ENCODE measurements at regions not wholly inside any gene's neighbourhood (a gene's known extent, or its start where the extent isn't known, plus 50 kb on each side); places are given as distances from the start of the nearest gene placed in this dataset.

DNA sequence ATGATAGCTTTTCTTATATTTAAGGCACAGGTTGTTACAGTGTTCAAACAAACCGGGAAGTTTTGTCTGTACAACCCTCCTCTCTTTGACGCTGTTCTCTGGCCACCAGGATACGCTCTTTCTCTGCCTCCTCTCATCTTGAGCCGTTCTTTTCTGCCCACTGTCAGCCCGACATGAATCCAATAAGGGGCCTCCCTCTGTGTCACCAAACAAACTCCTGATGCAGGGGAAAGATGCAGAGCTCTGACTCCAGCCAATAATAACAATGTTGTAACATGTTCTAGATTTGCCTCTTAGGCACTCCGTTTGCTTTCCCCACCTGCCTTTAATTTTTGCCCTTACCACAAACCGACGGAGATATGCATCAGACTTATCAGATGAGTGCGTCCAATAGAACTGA lies 449.3 kb downstream of the SLC4A3 start:
- Histone ChIP-seq H3K4me1 (ENCODE audit: insufficient read depth, low read length, poor library complexity, severe bottlenecking) (no peaks in the 10 kb centered on the region), H4K20me1 (ENCODE audit: insufficient read depth, low read length, poor library complexity, severe bottlenecking) (no peaks in the 10 kb centered on the region), H3K4me2 (ENCODE audit: low read depth, low read length, poor library complexity, severe bottlenecking) (no peak overlapping the region), H3K36me3 (ENCODE audit: insufficient read depth, low read length) (no peaks in the 10 kb centered on the region), H3K27me3 (ENCODE audit: insufficient read depth, low read length, poor library complexity, severe bottlenecking) (no peaks in the 10 kb centered on the region), H3F3A (ENCODE audit: low read depth) (no peaks in the 10 kb centered on the region), H3K4me3 (ENCODE audit: low read length, poor library complexity, severe bottlenecking) (no peak overlapping the region), H2AFZ (ENCODE audit: low read length) (no peak overlapping the region), H3K9ac (ENCODE audit: low read depth, low read length, poor library complexity, severe bottlenecking) (no peak overlapping the region), H3K9me3 (ENCODE audit: insufficient read depth, low read depth, low read length) (no peaks in the 10 kb centered on the region), H3K79me2 (ENCODE audit: insufficient read depth, low read length) (no peaks in the 10 kb centered on the region), H3K9me2 (replicated peaks; ENCODE audit: low read depth, low read length) (no peaks in the 10 kb centered on the region; the same call in 1 of the 2 replicates)
- TF ChIP-seq CTCF (conservative IDR thresholded peaks at IDR 0.05; ENCODE audit: low read length) (no peak), EZH2phosphoT487 (IDR thresholded peaks at IDR 0.05; ENCODE audit: borderline replicate concordance) (no peak)

DNA sequence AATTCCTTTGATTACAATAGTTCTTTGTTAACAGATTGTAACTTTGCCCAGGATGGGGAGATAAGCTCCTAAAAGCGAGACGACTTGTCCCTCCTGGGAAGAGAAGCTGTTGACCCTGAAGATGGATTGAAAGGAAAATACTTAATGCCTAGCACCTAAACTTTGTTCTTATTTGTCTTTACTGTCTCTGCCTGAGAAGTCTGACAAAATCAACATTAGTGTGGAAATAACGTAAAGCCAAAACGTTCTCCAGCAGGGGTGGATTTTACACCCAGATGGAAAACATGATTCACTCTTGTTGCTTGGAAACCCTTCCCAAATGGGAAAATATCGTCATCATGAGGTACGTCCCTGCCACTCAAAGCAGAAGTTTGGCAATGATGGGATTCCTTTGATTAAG lies 450.1 kb downstream of the SLC4A3 start:
- TF ChIP-seq CTCF (conservative IDR thresholded peaks at IDR 0.05; ENCODE audit: low read length) (no peak), EZH2phosphoT487 (IDR thresholded peaks at IDR 0.05; ENCODE audit: borderline replicate concordance) (no peak)
- Histone ChIP-seq H3K79me2 (ENCODE audit: insufficient read depth, low read length) (no peaks in the 10 kb centered on the region), H3K9me3 (ENCODE audit: insufficient read depth, low read depth, low read length) (no peaks in the 10 kb centered on the region), H4K20me1 (ENCODE audit: insufficient read depth, low read length, poor library complexity, severe bottlenecking) (no peaks in the 10 kb centered on the region), H3K27me3 (ENCODE audit: insufficient read depth, low read length, poor library complexity, severe bottlenecking) (no peaks in the 10 kb centered on the region), H3K4me2 (ENCODE audit: low read depth, low read length, poor library complexity, severe bottlenecking) (no peak overlapping the region), H3K36me3 (ENCODE audit: insufficient read depth, low read length) (no peaks in the 10 kb centered on the region), H3K4me3 (ENCODE audit: low read length, poor library complexity, severe bottlenecking) (no peak overlapping the region), H3F3A (ENCODE audit: low read depth) (no peaks in the 10 kb centered on the region), H2AFZ (ENCODE audit: low read length) (no peak overlapping the region), H3K9ac (ENCODE audit: low read depth, low read length, poor library complexity, severe bottlenecking) (no peak overlapping the region), H3K4me1 (ENCODE audit: insufficient read depth, low read length, poor library complexity, severe bottlenecking) (no peaks in the 10 kb centered on the region), H3K9me2 (replicated peaks; ENCODE audit: low read depth, low read length) (no peaks in the 10 kb centered on the region; the same call in 1 of the 2 replicates)

- Histone ChIP-seq H3K4me2 (ENCODE audit: low read depth, low read length, poor library complexity, severe bottlenecking) (no peak overlapping the region), H3K4me1 (ENCODE audit: insufficient read depth, low read length, poor library complexity, severe bottlenecking) (no peaks in the 10 kb centered on the region), H4K20me1 (ENCODE audit: insufficient read depth, low read length, poor library complexity, severe bottlenecking) (no peaks in the 10 kb centered on the region), H2AFZ (ENCODE audit: low read length) (no peak overlapping the region), H3K79me2 (ENCODE audit: insufficient read depth, low read length) (no peaks in the 10 kb centered on the region), H3K36me3 (ENCODE audit: insufficient read depth, low read length) (no peaks in the 10 kb centered on the region), H3K9me3 (ENCODE audit: insufficient read depth, low read depth, low read length) (no peaks in the 10 kb centered on the region), H3K27me3 (ENCODE audit: insufficient read depth, low read length, poor library complexity, severe bottlenecking) (no peaks in the 10 kb centered on the region), H3K9me2 (replicated peaks; ENCODE audit: low read depth, low read length) (no peaks in the 10 kb centered on the region; the same call in 1 of the 2 replicates), H3F3A (ENCODE audit: low read depth) (no peaks in the 10 kb centered on the region), H3K9ac (ENCODE audit: low read depth, low read length, poor library complexity, severe bottlenecking) (no peak overlapping the region), H3K4me3 (ENCODE audit: low read length, poor library complexity, severe bottlenecking) (no peak overlapping the region)
- TF ChIP-seq CTCF (conservative IDR thresholded peaks at IDR 0.05; ENCODE audit: low read length): no peak
- no peak for TF ChIP-seq EZH2phosphoT487 (IDR thresholded peaks at IDR 0.05; ENCODE audit: borderline replicate concordance)
Observed at GRCh38 chr2:220078439-220078838, 451.0 kb downstream of the SLC4A3 start.

Measured in Loucy (cell line).